ENCODE measurements at regions not wholly inside any gene's neighbourhood (a gene's known extent, or its start where the extent isn't known, plus 50 kb on each side); places are given as distances from the start of the nearest gene placed in this dataset.

- no peak for ATAC-seq (ENCODE audit: low read depth)
- no peak overlapping the region for H3K4me3 ChIP-seq (ENCODE audit: severe bottlenecking)
- no peak for DNase-seq (ENCODE audit: low spot score)
- H3K27me3 ChIP-seq (ENCODE audit: insufficient read depth, poor library complexity, severe bottlenecking), result no peaks in the 10 kb centered on the region
- no peaks in the 10 kb centered on the region for H3K4me1 ChIP-seq (ENCODE audit: insufficient read depth, poor library complexity, severe bottlenecking)
- TF ChIP-seq CTCF (IDR thresholded peaks at IDR 0.05; ENCODE audit: poor library complexity, severe bottlenecking), result no peak
- H3K36me3 ChIP-seq (ENCODE audit: low read depth), result no peaks in the 10 kb centered on the region
- H3K27ac ChIP-seq (ENCODE audit: poor library complexity, severe bottlenecking), result no peak overlapping the region
- H3K9me3 ChIP-seq (ENCODE audit: severe bottlenecking), result no peaks in the 10 kb centered on the region
Measured at GRCh38 chr9:82184524-82184923, 196.0 kb downstream of the SPATA31D1 start.

DNA sequence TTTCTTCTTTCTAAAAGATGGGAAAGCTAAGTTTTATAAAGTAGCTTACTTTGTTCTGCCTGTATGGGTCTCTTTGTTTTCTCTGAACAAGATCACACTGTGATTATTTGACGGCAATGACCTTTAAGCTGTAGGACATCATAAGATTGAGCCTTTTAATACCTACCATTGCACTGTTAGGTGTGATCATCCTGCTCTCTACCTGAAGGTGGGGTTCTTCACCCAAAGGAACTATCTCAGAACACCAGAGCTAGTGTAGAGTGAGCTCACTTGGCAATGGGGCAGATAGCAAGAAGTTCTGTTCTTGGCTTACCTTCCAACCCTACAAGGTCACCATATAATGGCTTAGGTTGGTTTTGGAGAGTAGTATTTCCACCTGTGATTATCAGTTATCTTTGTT is 200.2 kb downstream of the SPATA31D1 start:
- no peak for DNase-seq (ENCODE audit: low spot score)
- H3K4me3 ChIP-seq (ENCODE audit: severe bottlenecking), result no peak overlapping the region
- no peaks in the 10 kb centered on the region for H3K36me3 ChIP-seq (ENCODE audit: low read depth)
- H3K9me3 ChIP-seq (ENCODE audit: severe bottlenecking), result no peaks in the 10 kb centered on the region
- ATAC-seq (ENCODE audit: low read depth), result peak; percentile 58; the same call in 1 of the 3 replicates
- no peaks in the 10 kb centered on the region for H3K4me1 ChIP-seq (ENCODE audit: insufficient read depth, poor library complexity, severe bottlenecking)
- no peak overlapping the region for H3K27ac ChIP-seq (ENCODE audit: poor library complexity, severe bottlenecking)
- no peak for TF ChIP-seq CTCF (IDR thresholded peaks at IDR 0.05; ENCODE audit: poor library complexity, severe bottlenecking)
- no peaks in the 10 kb centered on the region for H3K27me3 ChIP-seq (ENCODE audit: insufficient read depth, poor library complexity, severe bottlenecking)

GRCh38 chr9:82191082-82191770 is 202.7 kb downstream of the SPATA31D1 start:
- no peak for DNase-seq (ENCODE audit: low spot score)
- no peak overlapping the region for H3K27ac ChIP-seq (ENCODE audit: poor library complexity, severe bottlenecking)

DNA sequence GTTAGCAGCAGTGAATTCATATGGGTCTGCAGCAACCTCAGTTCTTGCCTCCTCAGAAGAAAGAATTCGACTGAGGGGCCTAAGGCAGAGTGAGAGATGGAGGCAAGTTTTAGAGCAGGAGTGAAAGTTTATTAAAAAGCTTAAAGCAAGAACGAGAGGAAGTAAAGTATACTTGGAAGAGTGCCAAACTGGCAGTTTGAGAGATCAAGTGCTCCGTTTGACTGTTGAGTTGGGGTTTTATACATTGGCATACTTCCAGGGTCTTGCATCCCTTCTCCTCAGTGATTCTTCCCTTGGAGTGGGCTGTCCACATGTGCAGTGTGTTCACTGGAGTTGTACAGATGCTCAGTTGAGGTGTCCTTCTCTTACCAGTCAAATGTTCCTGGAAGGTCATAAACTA is 203.6 kb downstream of the SPATA31D1 start:
- no peaks in the 10 kb centered on the region for H3K27me3 ChIP-seq (ENCODE audit: insufficient read depth, poor library complexity, severe bottlenecking)
- H3K4me3 ChIP-seq (ENCODE audit: severe bottlenecking), result no peak overlapping the region
- no peak for ATAC-seq (ENCODE audit: low read depth)
- H3K4me1 ChIP-seq (ENCODE audit: insufficient read depth, poor library complexity, severe bottlenecking), result no peaks in the 10 kb centered on the region
- no peak for TF ChIP-seq CTCF (IDR thresholded peaks at IDR 0.05; ENCODE audit: poor library complexity, severe bottlenecking)
- no peaks in the 10 kb centered on the region for H3K36me3 ChIP-seq (ENCODE audit: low read depth)
- DNase-seq (ENCODE audit: low spot score), result no peak
- H3K27ac ChIP-seq (ENCODE audit: poor library complexity, severe bottlenecking), result no peak overlapping the region
- H3K9me3 ChIP-seq (ENCODE audit: severe bottlenecking), result no peaks in the 10 kb centered on the region

More at GRCh38 chr9:82191082-82191770, 202.7 kb downstream of the SPATA31D1 start:
- Histone ChIP-seq H3K9me3 (ENCODE audit: severe bottlenecking) (no peaks in the 10 kb centered on the region), H3K4me1 (ENCODE audit: insufficient read depth, poor library complexity, severe bottlenecking) (no peaks in the 10 kb centered on the region), H3K27me3 (ENCODE audit: insufficient read depth, poor library complexity, severe bottlenecking) (no peaks in the 10 kb centered on the region), H3K4me3 (ENCODE audit: severe bottlenecking) (no peak overlapping the region), H3K36me3 (ENCODE audit: low read depth) (no peaks in the 10 kb centered on the region)
- ATAC-seq (ENCODE audit: low read depth), result no peak
- no peak for TF ChIP-seq CTCF (IDR thresholded peaks at IDR 0.05; ENCODE audit: poor library complexity, severe bottlenecking)

Measured in RWPE2 (cell line).